H9 (cell line): ENCODE measurements at regions not wholly inside any gene's neighbourhood (a gene's known extent, or its start where the extent isn't known, plus 50 kb on each side); places are given as distances from the start of the nearest gene placed in this dataset.

Experiments
- DNase-seq: peaks from one replicate; pipeline ENCODE4 v3.0.0-alpha.2; 2017
- H2AFZ ChIP-seq: one replicate; pipeline ENCODE4 v1.6.1; 2013; ENCODE audit warnings: mild to moderate bottlenecking, low read length, control low read depth, moderate library complexity
- H2AK5ac ChIP-seq: 2 replicates; pipeline ENCODE4 v1.6.1; 2013; ENCODE audit warnings: low read length, control low read depth, mixed read lengths; ENCODE audit not compliant: insufficient read length
- H2BK120ac ChIP-seq: one replicate; pipeline ENCODE4 v1.6.1; 2013; ENCODE audit warnings: low read depth, mild to moderate bottlenecking, low read length, control low read depth, inconsistent platforms; ENCODE audit not compliant: poor library complexity, severe bottlenecking
- H2BK12ac ChIP-seq: 2 replicates; pipeline ENCODE4 v1.6.1; 2013; ENCODE audit warnings: low read length, control low read depth, mixed read lengths, low read depth; ENCODE audit not compliant: insufficient read length
- H2BK15ac ChIP-seq: 2 replicates; pipeline ENCODE4 v1.6.1; 2013; ENCODE audit warnings: low read depth, low read length, control low read depth
- H2BK20ac ChIP-seq: one replicate; pipeline ENCODE4 v1.6.1; 2013; ENCODE audit warnings: low read depth, mild to moderate bottlenecking, low read length, control low read depth, inconsistent platforms; ENCODE audit not compliant: poor library complexity, severe bottlenecking
- H2BK5ac ChIP-seq: 2 replicates; pipeline ENCODE4 v1.6.1; 2013; ENCODE audit warnings: low read length, control low read depth, mixed read lengths; ENCODE audit not compliant: insufficient read length
- H3K14ac ChIP-seq: 2 replicates; pipeline ENCODE4 v1.6.1; 2013; ENCODE audit warnings: low read length, control low read depth; ENCODE audit not compliant: insufficient read depth
- H3K18ac ChIP-seq: 2 replicates; pipeline ENCODE4 v1.6.1; 2013; ENCODE audit warnings: low read depth, mild to moderate bottlenecking, mixed read lengths, low read length, control low read depth; ENCODE audit not compliant: insufficient read length
- H3K23ac ChIP-seq: 2 replicates; pipeline ENCODE4 v1.6.1; 2013; ENCODE audit warnings: low read length, control low read depth, mixed read lengths, low read depth; ENCODE audit not compliant: insufficient read length
- H3K23me2 ChIP-seq: 2 replicates; pipeline ENCODE4 v1.6.1; 2013; ENCODE audit warnings: low read depth, mild to moderate bottlenecking, mixed read lengths, low read length, control low read depth; ENCODE audit not compliant: insufficient read length, poor library complexity, severe bottlenecking
- H3K27ac ChIP-seq: 2 replicates; pipeline ENCODE4 v1.5.1; 2013; ENCODE audit warnings: low read length, control low read depth, mixed read lengths, low read depth; ENCODE audit not compliant: insufficient read length
- H3K27me3 ChIP-seq: 2 replicates; pipeline ENCODE4 v1.6.1; 2013; ENCODE audit warnings: low read length, control low read depth, inconsistent platforms; ENCODE audit not compliant: insufficient read depth
- H3K4ac ChIP-seq: 2 replicates; pipeline ENCODE4 v1.6.1; 2013; ENCODE audit warnings: low read depth, mild to moderate bottlenecking, control low read depth, inconsistent platforms, low read length, moderate library complexity
- H3K4me1 ChIP-seq: 2 replicates; pipeline ENCODE4 v1.6.1; 2013; ENCODE audit warnings: low read length, control low read depth, inconsistent platforms; ENCODE audit not compliant: insufficient read depth
- H3K4me2 ChIP-seq: 2 replicates; pipeline ENCODE4 v1.6.1; 2013; ENCODE audit warnings: low read length, control low read depth, mixed read lengths; ENCODE audit not compliant: insufficient read length, insufficient read depth
- H3K56ac ChIP-seq: 2 replicates; pipeline ENCODE4 v1.6.1; 2013; ENCODE audit warnings: low read depth, mild to moderate bottlenecking, mixed read lengths, low read length, control low read depth; ENCODE audit not compliant: insufficient read length
- H3K79me1 ChIP-seq: 2 replicates; pipeline ENCODE4 v1.6.1; 2013; ENCODE audit warnings: low read depth, mild to moderate bottlenecking, moderate library complexity, low read length, control low read depth, inconsistent platforms; ENCODE audit not compliant: insufficient read depth, poor library complexity, severe bottlenecking
- H3K79me2 ChIP-seq: 2 replicates; pipeline ENCODE4 v1.6.1; 2013; ENCODE audit warnings: low read length, control low read depth, inconsistent platforms; ENCODE audit not compliant: insufficient read depth
- H3K9ac ChIP-seq: 2 replicates; pipeline ENCODE4 v1.6.1; 2013; ENCODE audit warnings: low read length, control low read depth, mixed read lengths; ENCODE audit not compliant: insufficient read length; ENCODE audit errors: extremely low read depth
- H3K9me3 ChIP-seq: one replicate; pipeline ENCODE4 v1.6.1; 2013; ENCODE audit warnings: low read depth, low read length, inconsistent platforms; ENCODE audit not compliant: control insufficient read depth
- H3T11ph ChIP-seq: one replicate; pipeline ENCODE4 v1.6.1; 2013; ENCODE audit warnings: mild to moderate bottlenecking, low read length, control low read depth, inconsistent platforms
- H4K20me1 ChIP-seq: one replicate; pipeline ENCODE4 v1.6.1; 2013; ENCODE audit not compliant: control insufficient read depth, insufficient read length, insufficient read depth
- H4K5ac ChIP-seq: 2 replicates; pipeline ENCODE4 v1.6.1; 2013; ENCODE audit warnings: low read depth, mild to moderate bottlenecking, mixed read lengths, low read length, control low read depth; ENCODE audit not compliant: insufficient read length
- H4K8ac ChIP-seq: replicated peaks from 2 replicates; pipeline ENCODE4 v1.6.1; 2013; ENCODE audit warnings: low read length, control low read depth, mixed read lengths, low read depth; ENCODE audit not compliant: insufficient read length
- H4K91ac ChIP-seq: 2 replicates; pipeline ENCODE4 v1.6.1; 2013; ENCODE audit warnings: low read depth, mild to moderate bottlenecking, moderate library complexity, mixed read lengths, low read length, control low read depth; ENCODE audit not compliant: insufficient read length
- H3K27ac Mint-ChIP-seq, 3 experiments: 2 replicates in 2 of 3; 3 replicates in 1 of 3; pipeline ENCODE4 v1.8.0; 2020 to 2021; ENCODE audit warnings: mixed read lengths in 3 of 3, mild to moderate bottlenecking in 1 of 3, moderate library complexity in 1 of 3
- H3K27me3 Mint-ChIP-seq: 2 replicates; pipeline ENCODE4 v1.8.0; 2021; ENCODE audit warnings: low read depth, mild to moderate bottlenecking, moderate library complexity, mixed read lengths
- H3K36me3 Mint-ChIP-seq, 3 experiments: 2 replicates in 2 of 3; 3 replicates in 1 of 3; pipeline ENCODE4 v1.8.0; 2020 to 2021; ENCODE audit warnings: low read depth in 3 of 3, mixed read lengths in 3 of 3; ENCODE audit not compliant: insufficient read depth in 1 of 3
- H3K4me1 Mint-ChIP-seq, 2 experiments: 2 replicates each; pipeline ENCODE4 v1.8.0; 2020; ENCODE audit warnings: mixed read lengths in 2 of 2
- H3K4me3 Mint-ChIP-seq, 2 experiments: 2 replicates in 1 of 2; 3 replicates in 1 of 2; pipeline ENCODE4 v1.8.0; 2020 to 2021; ENCODE audit warnings: mild to moderate bottlenecking in 2 of 2, mixed read lengths in 2 of 2, moderate library complexity in 1 of 2
- H3K9me3 Mint-ChIP-seq, 2 experiments: 2 replicates in 1 of 2; 3 replicates in 1 of 2; pipeline ENCODE4 v1.8.0; 2020; ENCODE audit warnings: mild to moderate bottlenecking in 2 of 2, mixed read lengths in 2 of 2, moderate library complexity in 1 of 2
- WGBS: extraction: QIAGEN DNeasy Blood & Tissue Kit; methylation state at CpG from one replicate; pipeline ENCODE4 v1.1.7; 2013; ENCODE audit warnings: missing lambda C conversion rate, low lambda C conversion rate, mixed read lengths; ENCODE audit not compliant: insufficient read length; ENCODE audit errors: extremely low coverage; 5-methylcytosine and 5-hydroxymethylcytosine counted together
- TF ChIP-seq, protein P1 (sequence below): fragments of 200-600 bp; sonication (generic); conservative IDR thresholded peaks from 3 replicates; pipeline ENCODE4 v1.8.0; 2021; ENCODE audit warnings: antibody characterized with exemption, mild to moderate bottlenecking

DNA sequence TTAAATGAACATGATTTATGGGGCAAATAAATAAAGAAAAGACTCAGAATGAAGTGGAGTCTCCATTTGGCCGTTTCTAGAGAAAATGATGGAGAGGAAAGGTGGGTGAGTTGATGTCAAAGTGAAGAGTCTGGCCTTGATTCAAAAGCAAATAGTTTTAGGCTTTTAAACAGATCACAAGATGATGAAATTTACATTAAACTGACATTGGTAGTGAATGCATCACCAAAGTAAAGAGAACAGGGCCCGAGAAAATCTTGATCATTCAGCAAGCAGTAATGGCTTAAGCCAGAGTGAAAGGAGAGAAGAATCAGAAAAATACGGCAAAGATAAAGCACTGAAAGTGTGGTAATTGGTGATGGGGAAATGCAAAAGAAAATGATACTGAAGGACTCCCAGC, 460.0 kb upstream of the SGCD start:
- H4K91ac ChIP-seq, result no peak overlapping the region
- no CpG with 5 or more reads among the region's 3 CpGs for WGBS
- H3K4ac ChIP-seq, result no peak overlapping the region
- no peak overlapping the region for H3K4me3 Mint-ChIP-seq
- no peak overlapping the region for H2BK15ac ChIP-seq
- H3K18ac ChIP-seq, result no peak overlapping the region
- no peak overlapping the region for H3K27ac Mint-ChIP-seq
- H4K5ac ChIP-seq, result no peak overlapping the region
- no peak overlapping the region for H2AFZ ChIP-seq
- no peak overlapping the region for H2BK12ac ChIP-seq
- no peak overlapping the region for H3K27ac ChIP-seq
- TF ChIP-seq, protein P1, sequence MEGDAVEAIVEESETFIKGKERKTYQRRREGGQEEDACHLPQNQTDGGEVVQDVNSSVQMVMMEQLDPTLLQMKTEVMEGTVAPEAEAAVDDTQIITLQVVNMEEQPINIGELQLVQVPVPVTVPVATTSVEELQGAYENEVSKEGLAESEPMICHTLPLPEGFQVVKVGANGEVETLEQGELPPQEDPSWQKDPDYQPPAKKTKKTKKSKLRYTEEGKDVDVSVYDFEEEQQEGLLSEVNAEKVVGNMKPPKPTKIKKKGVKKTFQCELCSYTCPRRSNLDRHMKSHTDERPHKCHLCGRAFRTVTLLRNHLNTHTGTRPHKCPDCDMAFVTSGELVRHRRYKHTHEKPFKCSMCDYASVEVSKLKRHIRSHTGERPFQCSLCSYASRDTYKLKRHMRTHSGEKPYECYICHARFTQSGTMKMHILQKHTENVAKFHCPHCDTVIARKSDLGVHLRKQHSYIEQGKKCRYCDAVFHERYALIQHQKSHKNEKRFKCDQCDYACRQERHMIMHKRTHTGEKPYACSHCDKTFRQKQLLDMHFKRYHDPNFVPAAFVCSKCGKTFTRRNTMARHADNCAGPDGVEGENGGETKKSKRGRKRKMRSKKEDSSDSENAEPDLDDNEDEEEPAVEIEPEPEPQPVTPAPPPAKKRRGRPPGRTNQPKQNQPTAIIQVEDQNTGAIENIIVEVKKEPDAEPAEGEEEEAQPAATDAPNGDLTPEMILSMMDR, result no peak
- no peaks in the 10 kb centered on the region for H3K23me2 ChIP-seq
- H4K20me1 ChIP-seq, result no peaks in the 10 kb centered on the region
- H3K4me1 ChIP-seq, result no peaks in the 10 kb centered on the region
- H3K27me3 ChIP-seq, result no peaks in the 10 kb centered on the region
- no peak overlapping the region for H2BK120ac ChIP-seq
- no peak overlapping the region for H4K8ac ChIP-seq
- H3K36me3 Mint-ChIP-seq, result no peaks in the 10 kb centered on the region
- no peaks in the 10 kb centered on the region for H3K9me3 ChIP-seq
- no peaks in the 10 kb centered on the region for H3K9me3 Mint-ChIP-seq
- no peak overlapping the region for H2BK5ac ChIP-seq
- H3K4me1 Mint-ChIP-seq, result no peaks in the 10 kb centered on the region
- H3K4me2 ChIP-seq, result no peak overlapping the region
- H3K56ac ChIP-seq, result no peak overlapping the region
- H3K27me3 Mint-ChIP-seq, result no peaks in the 10 kb centered on the region; the same call in 1 of the 2 replicates
- no peak overlapping the region for H3K23ac ChIP-seq
- DNase-seq, result no peak
- H3T11ph ChIP-seq, result no peak overlapping the region
- no peak overlapping the region for H2AK5ac ChIP-seq
- H3K79me1 ChIP-seq, result no peaks in the 10 kb centered on the region
- no peaks in the 10 kb centered on the region for H3K79me2 ChIP-seq
- no peak overlapping the region for H3K9ac ChIP-seq
- no peak overlapping the region for H2BK20ac ChIP-seq
- H3K14ac ChIP-seq, result no peak overlapping the region
